Stimulated activated CD8-positive, alpha-beta memory T cell treated with anti-CD3 and anti-CD28 coated beads, Interleukin-15, amount 100 ng/mL, for 1 hour (primary cell): ENCODE measurements at regions not wholly inside any gene's neighbourhood (a gene's known extent, or its start where the extent isn't known, plus 50 kb on each side); places are given as distances from the start of the nearest gene placed in this dataset.
"Not testable (repeated sequence)": the region's sequence is repeated elsewhere in the genome, so short reads cannot be mapped to it uniquely, and the experiment has no call there.

Experiments
- DNase-seq: peaks from one replicate; pipeline ENCODE4 v3.0.0-alpha.2; 2020; ENCODE audit warnings: low read depth

- DNase-seq: not testable (repeated sequence)
These were observed 286.2 kb upstream of the C1QTNF3 start for GRCh38 chr5:34329201-34329600.

- not testable (repeated sequence) for DNase-seq
These were observed 286.6 kb upstream of the C1QTNF3 start for GRCh38 chr5:34329611-34330108.

- not testable (repeated sequence) for DNase-seq
These were observed 289.0 kb upstream of the C1QTNF3 start for GRCh38 chr5:34331928-34332454.

GRCh38 chr5:34339408-34340001 is 296.5 kb upstream of the C1QTNF3 start:
- DNase-seq: not testable (repeated sequence)

- DNase-seq: not testable (repeated sequence)
These were observed 301.7 kb upstream of the RAI14 start for GRCh38 chr5:34354440-34354839.

GRCh38 chr5:34371417-34371816 is 284.7 kb upstream of the RAI14 start:
- not testable (repeated sequence) for DNase-seq

GRCh38 chr5:34371817-34372216 is 284.3 kb upstream of the RAI14 start:
- DNase-seq: not testable (repeated sequence)

- DNase-seq: not testable (repeated sequence)
These were observed 283.4 kb upstream of the RAI14 start for GRCh38 chr5:34372739-34373138.

GRCh38 chr5:34377651-34378050 is 278.5 kb upstream of the RAI14 start:
- DNase-seq: not testable (repeated sequence)

- DNase-seq: not testable (repeated sequence)
These were observed 277.6 kb upstream of the RAI14 start for GRCh38 chr5:34378498-34378897.

- DNase-seq: not testable (repeated sequence)
These were observed 267.4 kb upstream of the RAI14 start for GRCh38 chr5:34388754-34389153.

- no peak for DNase-seq
These were observed 246.8 kb upstream of the RAI14 start for GRCh38 chr5:34409373-34409772.

- no peak for DNase-seq
These were observed 245.6 kb upstream of the RAI14 start for GRCh38 chr5:34410411-34411139.

GRCh38 chr5:34411470-34412346 is 244.4 kb upstream of the RAI14 start:
- no peak for DNase-seq

GRCh38 chr5:34412736-34413135 is 243.4 kb upstream of the RAI14 start:
- DNase-seq: no peak

GRCh38 chr5:34415559-34416198 is 240.4 kb upstream of the RAI14 start:
- DNase-seq: no peak

GRCh38 chr5:34416501-34417008 is 239.6 kb upstream of the RAI14 start:
- no peak for DNase-seq

- not testable (repeated sequence) for DNase-seq
These were observed 235.9 kb upstream of the RAI14 start for GRCh38 chr5:34420191-34420590.

- DNase-seq: no peak
These were observed 219.2 kb upstream of the RAI14 start for GRCh38 chr5:34436761-34437501.

GRCh38 chr5:34439601-34440000 is 216.5 kb upstream of the RAI14 start:
- no peak for DNase-seq

GRCh38 chr5:34441767-34442166 is 214.4 kb upstream of the RAI14 start:
- not testable (repeated sequence) for DNase-seq
